ENCODE measurements at regions not wholly inside any gene's neighbourhood (a gene's known extent, or its start where the extent isn't known, plus 50 kb on each side); places are given as distances from the start of the nearest gene placed in this dataset.
"Not testable (repeated sequence)": the region's sequence is repeated elsewhere in the genome, so short reads cannot be mapped to it uniquely, and the experiment has no call there.

DNA sequence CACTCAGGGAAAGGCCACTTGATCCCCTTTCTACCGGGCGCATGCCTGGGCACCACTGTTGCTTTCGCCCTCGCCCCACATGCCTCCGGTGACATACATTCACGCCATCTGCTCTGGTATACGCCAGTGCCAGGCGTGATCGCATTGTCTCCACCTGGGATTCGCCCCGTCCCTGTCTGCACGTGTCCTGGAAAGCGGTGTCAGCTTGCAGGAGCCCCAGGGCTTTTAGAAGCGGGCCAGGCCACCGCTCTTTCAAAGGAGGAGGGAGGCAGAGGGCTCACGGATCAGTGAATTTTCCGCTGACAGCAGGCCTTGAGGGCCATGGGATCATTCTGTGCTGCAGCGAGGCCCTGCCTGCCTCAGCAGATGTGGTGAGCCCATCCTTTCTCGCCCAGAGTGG lies 706.1 kb downstream of the KCNJ18 start:
- not testable (repeated sequence) for H4K20me1 ChIP-seq (ENCODE audit: insufficient read depth, low read length); DNase-seq; H3K4me3 ChIP-seq (ENCODE audit: low read depth in 1 of 2, low read length in 2 of 2); H3K27ac ChIP-seq (ENCODE audit: low read length); H3K36me3 ChIP-seq (ENCODE audit: insufficient read depth, low read length); H3K9me3 ChIP-seq (ENCODE audit: insufficient read depth, low read length, severe bottlenecking); H3K9ac ChIP-seq (ENCODE audit: low read depth, low read length); H2AFZ ChIP-seq (ENCODE audit: low read depth, low read length); H3K27me3 ChIP-seq (ENCODE audit: insufficient read depth, low read length, poor library complexity); H3K4me2 ChIP-seq (ENCODE audit: insufficient read depth, low read length); ATAC-seq (ENCODE audit: insufficient read depth, low read depth); H3K79me2 ChIP-seq (ENCODE audit: insufficient read depth, low read length); H3K4me1 ChIP-seq (ENCODE audit: insufficient read depth, low read length)

DNA sequence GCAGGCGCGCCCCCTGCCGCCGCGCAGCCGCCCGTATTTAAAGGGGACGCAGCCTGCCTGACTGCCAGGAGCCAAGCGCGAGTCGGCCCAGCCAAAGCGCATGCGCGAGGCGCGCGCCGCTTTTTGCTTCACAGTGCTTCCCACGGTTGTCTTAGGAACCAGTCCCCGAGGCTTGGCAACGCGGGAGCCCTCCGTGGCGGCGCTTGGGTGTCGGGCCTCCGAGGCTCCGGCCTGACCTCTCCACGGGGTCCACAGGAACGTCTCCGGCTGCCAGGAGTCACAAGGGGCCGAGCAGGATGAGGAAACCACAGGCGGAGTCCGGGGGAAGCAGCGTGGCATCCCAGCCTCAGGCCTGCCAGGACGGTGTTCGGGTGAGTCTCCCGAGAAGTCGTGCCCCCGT lies 706.7 kb downstream of the KCNJ18 start:
- H4K20me1 ChIP-seq (ENCODE audit: insufficient read depth, low read length); DNase-seq; H3K9ac ChIP-seq (ENCODE audit: low read depth, low read length); H3K9me3 ChIP-seq (ENCODE audit: insufficient read depth, low read length, severe bottlenecking); H3K4me2 ChIP-seq (ENCODE audit: insufficient read depth, low read length); H3K79me2 ChIP-seq (ENCODE audit: insufficient read depth, low read length); ATAC-seq (ENCODE audit: insufficient read depth, low read depth); H3K36me3 ChIP-seq (ENCODE audit: insufficient read depth, low read length); H3K27me3 ChIP-seq (ENCODE audit: insufficient read depth, low read length, poor library complexity); H3K4me3 ChIP-seq (ENCODE audit: low read depth in 1 of 2, low read length in 2 of 2); H2AFZ ChIP-seq (ENCODE audit: low read depth, low read length); H3K27ac ChIP-seq (ENCODE audit: low read length); H3K4me1 ChIP-seq (ENCODE audit: insufficient read depth, low read length): not testable (repeated sequence)

DNA sequence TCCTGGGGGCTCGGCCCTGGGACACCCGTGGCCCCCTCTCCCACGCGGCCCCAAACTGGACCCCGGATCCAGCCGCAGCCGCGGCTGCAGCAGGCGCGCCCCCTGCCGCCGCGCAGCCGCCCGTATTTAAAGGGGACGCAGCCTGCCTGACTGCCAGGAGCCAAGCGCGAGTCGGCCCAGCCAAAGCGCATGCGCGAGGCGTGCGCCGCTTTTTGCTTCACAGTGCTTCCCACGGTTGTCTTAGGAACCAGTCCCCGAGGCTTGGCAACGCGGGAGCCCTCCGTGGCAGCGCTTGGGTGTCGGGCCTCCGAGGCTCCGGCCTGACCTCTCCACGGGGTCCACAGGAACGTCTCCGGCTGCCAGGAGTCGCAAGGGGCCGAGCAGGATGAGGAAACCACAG lies 712.8 kb downstream of the KCNJ18 start:
- not testable (repeated sequence) for H3K4me1 ChIP-seq (ENCODE audit: insufficient read depth, low read length); H3K36me3 ChIP-seq (ENCODE audit: insufficient read depth, low read length); H3K27ac ChIP-seq (ENCODE audit: low read length); H3K79me2 ChIP-seq (ENCODE audit: insufficient read depth, low read length); H3K4me2 ChIP-seq (ENCODE audit: insufficient read depth, low read length); H3K9ac ChIP-seq (ENCODE audit: low read depth, low read length); H2AFZ ChIP-seq (ENCODE audit: low read depth, low read length); ATAC-seq (ENCODE audit: insufficient read depth, low read depth); H3K27me3 ChIP-seq (ENCODE audit: insufficient read depth, low read length, poor library complexity); H3K4me3 ChIP-seq (ENCODE audit: low read depth in 1 of 2, low read length in 2 of 2); H4K20me1 ChIP-seq (ENCODE audit: insufficient read depth, low read length); DNase-seq
- H3K9me3 ChIP-seq (ENCODE audit: insufficient read depth, low read length, severe bottlenecking), result peaks cover 13% of the 10 kb centered on the region

DNA sequence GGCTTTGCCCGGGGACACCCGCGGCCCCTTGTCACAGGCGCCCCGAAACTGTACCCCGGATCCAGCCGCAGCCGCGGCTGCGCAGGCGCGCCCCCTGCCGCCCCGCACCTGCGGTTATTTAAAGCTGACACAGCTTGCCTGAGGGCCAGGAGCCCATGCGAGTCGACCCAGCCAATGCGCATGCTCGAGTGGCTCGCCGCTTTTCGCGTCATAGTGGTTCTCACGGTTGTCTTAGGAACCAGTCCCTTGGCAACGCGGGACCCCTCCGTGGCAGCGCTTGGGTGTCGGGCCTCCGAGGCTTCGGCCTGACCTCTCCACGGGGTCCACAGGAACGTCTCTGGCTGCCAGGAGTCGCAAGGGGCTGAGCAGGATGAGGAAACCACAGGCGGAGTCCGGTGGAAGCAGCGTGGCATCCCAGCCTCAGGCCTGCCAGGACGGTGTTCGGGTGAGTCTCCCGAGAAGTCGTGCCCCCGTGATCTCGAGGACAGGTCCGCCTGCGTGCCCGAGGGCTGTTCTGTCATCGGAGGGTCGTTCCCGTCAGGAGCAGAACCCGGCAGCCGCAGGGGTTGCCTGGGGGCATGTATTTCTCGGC lies 716.9 kb downstream of the KCNJ18 start:
- Histone ChIP-seq H3K27me3 (ENCODE audit: insufficient read depth, low read length, poor library complexity) (no peaks in the 10 kb centered on the region), H3K9me3 (ENCODE audit: insufficient read depth, low read length, severe bottlenecking) (peaks cover 29% of the 10 kb centered on the region), H2AFZ (ENCODE audit: low read depth, low read length) (no peak overlapping the region), H4K20me1 (ENCODE audit: insufficient read depth, low read length) (no peaks in the 10 kb centered on the region), H3K79me2 (ENCODE audit: insufficient read depth, low read length) (no peaks in the 10 kb centered on the region), H3K4me1 (ENCODE audit: insufficient read depth, low read length) (no peaks in the 10 kb centered on the region), H3K9ac (ENCODE audit: low read depth, low read length) (no peak overlapping the region), H3K4me2 (ENCODE audit: insufficient read depth, low read length) (no peak overlapping the region), H3K27ac (ENCODE audit: low read length) (no peak overlapping the region), H3K4me3 (ENCODE audit: low read depth in 1 of 2, low read length in 2 of 2) (no peak overlapping the region), H3K36me3 (ENCODE audit: insufficient read depth, low read length) (no peaks in the 10 kb centered on the region)
- TF ChIP-seq EZH2 (IDR thresholded peaks at IDR 0.05; ENCODE audit: borderline replicate concordance, low read depth, low read length, severe bottlenecking), result no peak
- TF ChIP-seq, protein P1, sequence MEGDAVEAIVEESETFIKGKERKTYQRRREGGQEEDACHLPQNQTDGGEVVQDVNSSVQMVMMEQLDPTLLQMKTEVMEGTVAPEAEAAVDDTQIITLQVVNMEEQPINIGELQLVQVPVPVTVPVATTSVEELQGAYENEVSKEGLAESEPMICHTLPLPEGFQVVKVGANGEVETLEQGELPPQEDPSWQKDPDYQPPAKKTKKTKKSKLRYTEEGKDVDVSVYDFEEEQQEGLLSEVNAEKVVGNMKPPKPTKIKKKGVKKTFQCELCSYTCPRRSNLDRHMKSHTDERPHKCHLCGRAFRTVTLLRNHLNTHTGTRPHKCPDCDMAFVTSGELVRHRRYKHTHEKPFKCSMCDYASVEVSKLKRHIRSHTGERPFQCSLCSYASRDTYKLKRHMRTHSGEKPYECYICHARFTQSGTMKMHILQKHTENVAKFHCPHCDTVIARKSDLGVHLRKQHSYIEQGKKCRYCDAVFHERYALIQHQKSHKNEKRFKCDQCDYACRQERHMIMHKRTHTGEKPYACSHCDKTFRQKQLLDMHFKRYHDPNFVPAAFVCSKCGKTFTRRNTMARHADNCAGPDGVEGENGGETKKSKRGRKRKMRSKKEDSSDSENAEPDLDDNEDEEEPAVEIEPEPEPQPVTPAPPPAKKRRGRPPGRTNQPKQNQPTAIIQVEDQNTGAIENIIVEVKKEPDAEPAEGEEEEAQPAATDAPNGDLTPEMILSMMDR (IDR thresholded peaks at IDR 0.05; ENCODE audit: borderline replicate concordance, extremely low read depth, low read length, poor library complexity, severe bottlenecking), result no peak
- DNase-seq (no peak), ATAC-seq (ENCODE audit: insufficient read depth, low read depth) (no peak)

DNA sequence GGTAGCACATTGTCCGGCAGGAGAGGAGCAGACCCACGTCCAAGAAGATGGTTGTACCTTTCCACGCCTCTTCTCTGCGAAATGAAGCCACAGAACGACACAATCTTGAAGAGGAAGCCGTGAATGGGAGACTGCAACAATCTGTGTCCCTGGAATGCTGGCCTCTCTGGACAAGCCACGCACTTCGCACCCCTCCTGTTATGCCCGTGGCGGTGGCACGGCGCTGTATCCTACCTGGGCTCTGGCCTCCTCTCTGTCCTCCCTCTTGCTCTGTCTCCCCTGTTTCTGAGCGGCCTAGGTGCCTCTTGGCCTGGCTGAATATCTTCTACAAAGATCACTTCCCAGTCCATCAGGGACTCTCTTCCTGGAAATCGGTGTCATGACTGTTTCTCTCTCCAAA lies 717.8 kb downstream of the KCNJ18 start:
- peaks cover 29% of the 10 kb centered on the region for H3K9me3 ChIP-seq (ENCODE audit: insufficient read depth, low read length, severe bottlenecking)
- no peak overlapping the region for H2AFZ ChIP-seq (ENCODE audit: low read depth, low read length)
- no peak overlapping the region for H3K4me2 ChIP-seq (ENCODE audit: insufficient read depth, low read length)
- TF ChIP-seq, protein P1 (IDR thresholded peaks at IDR 0.05; ENCODE audit: borderline replicate concordance, extremely low read depth, low read length, poor library complexity, severe bottlenecking), result no peak
- TF ChIP-seq EZH2 (IDR thresholded peaks at IDR 0.05; ENCODE audit: borderline replicate concordance, low read depth, low read length, severe bottlenecking), result no peak
- H3K36me3 ChIP-seq (ENCODE audit: insufficient read depth, low read length), result no peaks in the 10 kb centered on the region
- ATAC-seq (ENCODE audit: insufficient read depth, low read depth), result no peak
- H3K4me1 ChIP-seq (ENCODE audit: insufficient read depth, low read length), result no peaks in the 10 kb centered on the region
- H3K27ac ChIP-seq (ENCODE audit: low read length), result no peak overlapping the region
- no peak overlapping the region for H3K9ac ChIP-seq (ENCODE audit: low read depth, low read length)
- H4K20me1 ChIP-seq (ENCODE audit: insufficient read depth, low read length), result no peaks in the 10 kb centered on the region
- no peak for DNase-seq
- H3K4me3 ChIP-seq (ENCODE audit: low read depth in 1 of 2, low read length in 2 of 2), result no peak overlapping the region
- H3K79me2 ChIP-seq (ENCODE audit: insufficient read depth, low read length), result no peaks in the 10 kb centered on the region
- no peaks in the 10 kb centered on the region for H3K27me3 ChIP-seq (ENCODE audit: insufficient read depth, low read length, poor library complexity)
